VCaP (cell line): ENCODE measurements at regions not wholly inside any gene's neighbourhood (a gene's known extent, or its start where the extent isn't known, plus 50 kb on each side); places are given as distances from the start of the nearest gene placed in this dataset.

Source experiments
- H3K27ac ChIP-seq: fragments of 450-650 bp; 2 replicates; pipeline ENCODE4 v1.5.1; 2017
- CTCF ChIP-seq: fragments of 450-650 bp; conservative IDR thresholded peaks from 2 replicates; pipeline ENCODE4 v1.5.1; 2017; ENCODE audit warnings: mild to moderate bottlenecking, moderate library complexity

- TF ChIP-seq CTCF, result no peak
These were observed 957.5 kb upstream of the NXPH2 start for GRCh38 chr2:139737659-139738058.

GRCh38 chr2:139730197-139730596 lies 950.0 kb upstream of the NXPH2 start:
- no peak for TF ChIP-seq CTCF

More at GRCh38 chr2:139737659-139738058, 957.5 kb upstream of the NXPH2 start:
- no peak overlapping the region for H3K27ac ChIP-seq

GRCh38 chr2:139721411-139721995 lies 941.3 kb upstream of the NXPH2 start:
- no peak for TF ChIP-seq CTCF
- H3K27ac ChIP-seq, result no peak overlapping the region

More at GRCh38 chr2:139730197-139730596, 950.0 kb upstream of the NXPH2 start:
- H3K27ac ChIP-seq, result no peak overlapping the region

- TF ChIP-seq CTCF, result no peak
- no peak overlapping the region for H3K27ac ChIP-seq
These were observed 939.9 kb upstream of the NXPH2 start for GRCh38 chr2:139720056-139720455.

GRCh38 chr2:139704606-139705005 lies 924.4 kb upstream of the NXPH2 start:
- TF ChIP-seq CTCF, result no peak
- no peak overlapping the region for H3K27ac ChIP-seq

GRCh38 chr2:139694327-139694726 lies 914.1 kb upstream of the NXPH2 start:
- no peak overlapping the region for H3K27ac ChIP-seq
- TF ChIP-seq CTCF, result no peak

- no peak for TF ChIP-seq CTCF
These were observed 906.0 kb upstream of the NXPH2 start for GRCh38 chr2:139686205-139686604.

More at GRCh38 chr2:139686205-139686604, 906.0 kb upstream of the NXPH2 start:
- no peak overlapping the region for H3K27ac ChIP-seq
